ENCODE measurements at regions not wholly inside any gene's neighbourhood (a gene's known extent, or its start where the extent isn't known, plus 50 kb on each side); places are given as distances from the start of the nearest gene placed in this dataset.

- no peak for DNase-seq (ENCODE audit: low spot score)
- H3K9me3 Mint-ChIP-seq = no peaks in the 10 kb centered on the region
- H3K4me3 Mint-ChIP-seq = no peak overlapping the region
- H3K4me1 Mint-ChIP-seq (ENCODE audit: low read depth) = peaks cover 5% of the 10 kb centered on the region
- H3K27ac Mint-ChIP-seq = no peak overlapping the region
- no peaks in the 10 kb centered on the region for H3K36me3 Mint-ChIP-seq (ENCODE audit: low read depth)
- no peaks in the 10 kb centered on the region for H3K27me3 Mint-ChIP-seq (ENCODE audit: low read depth)
These were observed 100.2 kb downstream of the RIPK4 start for GRCh38 chr21:41666641-41667081.

GRCh38 chr21:41665766-41666595 is 100.9 kb downstream of the RIPK4 start:
- Mint-ChIP-seq H3K27me3 (ENCODE audit: low read depth) (no peaks in the 10 kb centered on the region), H3K4me3 (no peak overlapping the region), H3K36me3 (ENCODE audit: low read depth) (no peaks in the 10 kb centered on the region), H3K27ac (no peak overlapping the region), H3K9me3 (no peaks in the 10 kb centered on the region), H3K4me1 (ENCODE audit: low read depth) (no peaks in the 10 kb centered on the region)
- DNase-seq (ENCODE audit: low spot score) = no peak

- H3K9me3 Mint-ChIP-seq = no peaks in the 10 kb centered on the region
- H3K4me3 Mint-ChIP-seq = no peak overlapping the region
- H3K27ac Mint-ChIP-seq = no peak overlapping the region
- no peak for DNase-seq (ENCODE audit: low spot score)
- H3K27me3 Mint-ChIP-seq (ENCODE audit: low read depth) = no peaks in the 10 kb centered on the region
- no peaks in the 10 kb centered on the region for H3K36me3 Mint-ChIP-seq (ENCODE audit: low read depth)
- H3K4me1 Mint-ChIP-seq (ENCODE audit: low read depth) = no peaks in the 10 kb centered on the region
These were observed 101.7 kb downstream of the RIPK4 start for GRCh38 chr21:41664881-41665765.

GRCh38 chr21:41663805-41664788 is 102.8 kb downstream of the RIPK4 start:
- no peak for DNase-seq (ENCODE audit: low spot score)
- H3K27me3 Mint-ChIP-seq (ENCODE audit: low read depth) = no peaks in the 10 kb centered on the region
- H3K4me3 Mint-ChIP-seq = no peak overlapping the region

GRCh38 chr21:41662761-41663160 is 104.1 kb downstream of the RIPK4 start:
- Mint-ChIP-seq H3K36me3 (ENCODE audit: low read depth) (no peaks in the 10 kb centered on the region), H3K27me3 (ENCODE audit: low read depth) (no peaks in the 10 kb centered on the region), H3K27ac (no peak overlapping the region), H3K4me1 (ENCODE audit: low read depth) (no peaks in the 10 kb centered on the region), H3K9me3 (no peaks in the 10 kb centered on the region), H3K4me3 (no peak overlapping the region)
- no peak for DNase-seq (ENCODE audit: low spot score)

More at GRCh38 chr21:41663805-41664788, 102.8 kb downstream of the RIPK4 start:
- no peak overlapping the region for H3K27ac Mint-ChIP-seq
- H3K4me1 Mint-ChIP-seq (ENCODE audit: low read depth) = no peaks in the 10 kb centered on the region
- no peaks in the 10 kb centered on the region for H3K9me3 Mint-ChIP-seq
- H3K36me3 Mint-ChIP-seq (ENCODE audit: low read depth) = no peaks in the 10 kb centered on the region

- Mint-ChIP-seq H3K27ac (no peak overlapping the region), H3K4me1 (ENCODE audit: low read depth) (no peaks in the 10 kb centered on the region), H3K36me3 (ENCODE audit: low read depth) (no peaks in the 10 kb centered on the region), H3K4me3 (no peak overlapping the region), H3K9me3 (no peaks in the 10 kb centered on the region), H3K27me3 (ENCODE audit: low read depth) (no peaks in the 10 kb centered on the region)
- no peak for DNase-seq (ENCODE audit: low spot score)
These were observed 104.7 kb downstream of the RIPK4 start for GRCh38 chr21:41662161-41662560.

- no peak for DNase-seq (ENCODE audit: low spot score)
- no peaks in the 10 kb centered on the region for H3K9me3 Mint-ChIP-seq
- H3K27ac Mint-ChIP-seq = no peak overlapping the region
- H3K36me3 Mint-ChIP-seq (ENCODE audit: low read depth) = no peaks in the 10 kb centered on the region
- no peaks in the 10 kb centered on the region for H3K27me3 Mint-ChIP-seq (ENCODE audit: low read depth)
- no peaks in the 10 kb centered on the region for H3K4me1 Mint-ChIP-seq (ENCODE audit: low read depth)
- no peak overlapping the region for H3K4me3 Mint-ChIP-seq
These were observed 106.1 kb downstream of the RIPK4 start for GRCh38 chr21:41660748-41661147.

- Mint-ChIP-seq H3K4me3 (no peak overlapping the region), H3K4me1 (ENCODE audit: low read depth) (no peaks in the 10 kb centered on the region), H3K27ac (no peak overlapping the region), H3K9me3 (no peaks in the 10 kb centered on the region), H3K27me3 (ENCODE audit: low read depth) (no peaks in the 10 kb centered on the region), H3K36me3 (ENCODE audit: low read depth) (no peaks in the 10 kb centered on the region)
- DNase-seq (ENCODE audit: low spot score) = no peak
These were observed 106.9 kb downstream of the RIPK4 start for GRCh38 chr21:41659791-41660560.

- no peaks in the 10 kb centered on the region for H3K27me3 Mint-ChIP-seq (ENCODE audit: low read depth)
- no peaks in the 10 kb centered on the region for H3K4me1 Mint-ChIP-seq (ENCODE audit: low read depth)
- no peaks in the 10 kb centered on the region for H3K9me3 Mint-ChIP-seq
- no peak overlapping the region for H3K4me3 Mint-ChIP-seq
- H3K27ac Mint-ChIP-seq = no peak overlapping the region
- no peak for DNase-seq (ENCODE audit: low spot score)
- H3K36me3 Mint-ChIP-seq (ENCODE audit: low read depth) = no peaks in the 10 kb centered on the region
These were observed 109.8 kb downstream of the RIPK4 start for GRCh38 chr21:41656946-41657525.

GRCh38 chr21:41655259-41655658 is 111.6 kb downstream of the RIPK4 start:
- H3K27ac Mint-ChIP-seq = no peak overlapping the region
- no peaks in the 10 kb centered on the region for H3K4me1 Mint-ChIP-seq (ENCODE audit: low read depth)
- no peaks in the 10 kb centered on the region for H3K36me3 Mint-ChIP-seq (ENCODE audit: low read depth)
- H3K9me3 Mint-ChIP-seq = no peaks in the 10 kb centered on the region
- no peaks in the 10 kb centered on the region for H3K27me3 Mint-ChIP-seq (ENCODE audit: low read depth)
- no peak overlapping the region for H3K4me3 Mint-ChIP-seq
- no peak for DNase-seq (ENCODE audit: low spot score)

GRCh38 chr21:41653954-41654491 is 112.8 kb downstream of the RIPK4 start:
- H3K4me3 Mint-ChIP-seq = no peak overlapping the region
- H3K36me3 Mint-ChIP-seq (ENCODE audit: low read depth) = no peaks in the 10 kb centered on the region
- no peaks in the 10 kb centered on the region for H3K27me3 Mint-ChIP-seq (ENCODE audit: low read depth)
- H3K27ac Mint-ChIP-seq = no peak overlapping the region
- H3K9me3 Mint-ChIP-seq = no peaks in the 10 kb centered on the region
- no peaks in the 10 kb centered on the region for H3K4me1 Mint-ChIP-seq (ENCODE audit: low read depth)
- no peak for DNase-seq (ENCODE audit: low spot score)

- Mint-ChIP-seq H3K9me3 (no peaks in the 10 kb centered on the region), H3K4me1 (ENCODE audit: low read depth) (no peaks in the 10 kb centered on the region), H3K27me3 (ENCODE audit: low read depth) (no peaks in the 10 kb centered on the region), H3K36me3 (ENCODE audit: low read depth) (no peaks in the 10 kb centered on the region), H3K4me3 (no peak overlapping the region), H3K27ac (no peak overlapping the region)
- no peak for DNase-seq (ENCODE audit: low spot score)
These were observed 113.5 kb downstream of the RIPK4 start for GRCh38 chr21:41653243-41653953.
